Left renal cortex interstitium (tissue), 4 donors: ENCODE measurements at regions not wholly inside any gene's neighbourhood (a gene's known extent, or its start where the extent isn't known, plus 50 kb on each side); places are given as distances from the start of the nearest gene placed in this dataset.
A peak's percentile ranks its signal among the peaks of the same experiment; 100 is the strongest.

Experiments used
- DNase-seq, 4 donors: peaks; one replicate each; pipeline ENCODE4 v3.0.0-alpha.2; 2013; ENCODE audit warnings: low read depth in 4 of 4, low spot score in 2 of 4, missing footprints in 1 of 4

- peak in 1 of 4 donors; percentile 21 for DNase-seq
Measured at GRCh38 chr5:33232731-33233505, 207.8 kb upstream of the TARS1 start.

- no peak for DNase-seq
Measured at GRCh38 chr5:33235304-33235703, 205.5 kb upstream of the TARS1 start.

GRCh38 chr5:33235824-33236223, 204.9 kb upstream of the TARS1 start:
- no peak for DNase-seq

- DNase-seq: no peak
Measured at GRCh38 chr5:33237471-33237870, 203.3 kb upstream of the TARS1 start.

GRCh38 chr5:33238826-33239695, 201.7 kb upstream of the TARS1 start:
- no peak for DNase-seq

GRCh38 chr5:33240558-33240957, 200.2 kb upstream of the TARS1 start:
- no peak for DNase-seq

GRCh38 chr5:33241802-33242201, 199.0 kb upstream of the TARS1 start:
- no peak for DNase-seq

GRCh38 chr5:33242277-33242676, 198.5 kb upstream of the TARS1 start:
- DNase-seq: no peak

GRCh38 chr5:33244441-33245150, 196.2 kb upstream of the TARS1 start:
- DNase-seq: no peak

- DNase-seq: no peak
Measured at GRCh38 chr5:33254579-33254978, 186.2 kb upstream of the TARS1 start.

- no peak for DNase-seq
Measured at GRCh38 chr5:33257807-33258429, 182.8 kb upstream of the TARS1 start.

- no peak for DNase-seq
Measured at GRCh38 chr5:33258553-33258952, 182.2 kb upstream of the TARS1 start.

GRCh38 chr5:33260098-33260497, 180.7 kb upstream of the TARS1 start:
- DNase-seq: no peak

GRCh38 chr5:33261305-33261704, 179.5 kb upstream of the TARS1 start:
- no peak for DNase-seq

GRCh38 chr5:33261747-33262146, 179.0 kb upstream of the TARS1 start:
- DNase-seq: no peak

GRCh38 chr5:33267801-33268200, 173.0 kb upstream of the TARS1 start:
- no peak for DNase-seq

- no peak for DNase-seq
Measured at GRCh38 chr5:33268374-33268773, 172.4 kb upstream of the TARS1 start.

- DNase-seq: no peak
Measured at GRCh38 chr5:33270671-33271070, 170.1 kb upstream of the TARS1 start.

- DNase-seq: no peak
Measured at GRCh38 chr5:33271606-33272005, 169.2 kb upstream of the TARS1 start.

- no peak for DNase-seq
Measured at GRCh38 chr5:33272288-33272687, 168.5 kb upstream of the TARS1 start.

GRCh38 chr5:33273985-33274384, 166.8 kb upstream of the TARS1 start:
- DNase-seq: no peak
